Parathyroid adenoma (tissue), 2 donors: ENCODE measurements at regions not wholly inside any gene's neighbourhood (a gene's known extent, or its start where the extent isn't known, plus 50 kb on each side); places are given as distances from the start of the nearest gene placed in this dataset.

ENCODE experiments used
- H2AFZ ChIP-seq: fragments of 300-600 bp; sonication (generic); one replicate; pipeline ENCODE4 v1.7.0; 2017; ENCODE audit warnings: antibody characterized with exemption, mild to moderate bottlenecking
- H3K27ac ChIP-seq: fragments of 300-600 bp; sonication (generic); one replicate; pipeline ENCODE4 v1.7.0; 2017
- H3K27me3 ChIP-seq: fragments of 300-600 bp; sonication (generic); one replicate; pipeline ENCODE4 v1.7.0; 2017; ENCODE audit warnings: low read length; ENCODE audit not compliant: control insufficient read depth, insufficient read depth
- H3K36me3 ChIP-seq: fragments of 300-600 bp; sonication (generic); one replicate; pipeline ENCODE4 v1.7.0; 2017; ENCODE audit warnings: low read length; ENCODE audit not compliant: control insufficient read depth, insufficient read depth
- H3K4me1 ChIP-seq: fragments of 300-600 bp; sonication (generic); one replicate; pipeline ENCODE4 v1.7.0; 2017; ENCODE audit warnings: control low read depth
- H3K4me2 ChIP-seq: fragments of 300-600 bp; sonication (generic); one replicate; pipeline ENCODE4 v1.7.0; 2017; ENCODE audit warnings: low read length
- H3K4me3 ChIP-seq: fragments of 300-600 bp; sonication (generic); one replicate; pipeline ENCODE4 v1.7.0; 2017; ENCODE audit warnings: low read depth, low read length
- H3K79me2 ChIP-seq: fragments of 300-600 bp; sonication (generic); one replicate; pipeline ENCODE4 v1.7.0; 2017; ENCODE audit warnings: control low read depth
- H3K9ac ChIP-seq: fragments of 300-600 bp; sonication (generic); one replicate; pipeline ENCODE4 v1.7.0; 2017; ENCODE audit warnings: mild to moderate bottlenecking
- H3K9me3 ChIP-seq: fragments of 300-600 bp; sonication (generic); one replicate; pipeline ENCODE4 v1.7.0; 2017; ENCODE audit warnings: low read length; ENCODE audit not compliant: control insufficient read depth
- TF ChIP-seq, protein P1 (sequence below): fragments of 300-600 bp; sonication (generic); IDR thresholded peaks from one replicate; pipeline ENCODE4 v1.7.0; 2017; ENCODE audit warnings: antibody characterized with exemption, mild to moderate bottlenecking
- donor health status: primary hyperparathyroidism.

DNA sequence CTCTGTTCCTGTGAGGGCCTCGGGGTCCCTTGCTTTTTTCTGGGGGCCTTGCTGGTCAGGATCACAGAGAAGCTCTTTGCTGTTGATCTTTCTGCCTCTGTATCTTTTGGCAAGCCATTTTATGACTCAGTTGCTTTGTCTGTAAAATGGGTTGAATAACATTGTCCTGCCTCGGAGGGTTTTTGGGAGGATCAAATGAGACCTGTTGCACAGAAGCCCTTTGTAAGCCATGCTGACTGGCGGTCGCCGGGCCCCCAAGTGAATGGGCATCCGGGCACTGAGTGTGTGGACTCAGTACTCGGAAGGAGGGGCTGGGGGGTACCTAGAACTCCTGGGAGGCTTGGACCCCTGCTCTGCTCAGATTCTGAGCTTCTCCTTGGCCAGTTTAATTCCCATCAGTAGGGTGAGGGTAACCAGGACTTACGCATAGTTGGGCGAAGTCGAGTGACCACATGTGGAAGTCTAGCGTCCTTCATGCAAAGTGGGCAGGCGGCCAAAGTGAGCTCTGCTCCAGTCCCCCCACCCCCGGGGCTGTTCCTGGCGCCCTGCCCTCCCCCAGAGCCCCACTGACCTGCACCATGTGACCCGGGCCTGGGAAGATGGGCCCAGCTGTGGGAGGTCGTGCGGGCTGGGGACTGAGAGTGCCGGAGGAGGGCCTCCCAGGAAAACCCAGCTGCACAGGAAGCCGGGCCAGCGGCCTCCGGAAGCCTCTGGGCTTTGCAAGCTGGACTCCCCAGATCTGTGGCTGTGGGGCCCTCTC lies 284.0 kb downstream of the SEC14L1 start:
- no peak overlapping the region for H3K4me3 ChIP-seq
- no peak overlapping the region for H2AFZ ChIP-seq
- TF ChIP-seq, protein P1, sequence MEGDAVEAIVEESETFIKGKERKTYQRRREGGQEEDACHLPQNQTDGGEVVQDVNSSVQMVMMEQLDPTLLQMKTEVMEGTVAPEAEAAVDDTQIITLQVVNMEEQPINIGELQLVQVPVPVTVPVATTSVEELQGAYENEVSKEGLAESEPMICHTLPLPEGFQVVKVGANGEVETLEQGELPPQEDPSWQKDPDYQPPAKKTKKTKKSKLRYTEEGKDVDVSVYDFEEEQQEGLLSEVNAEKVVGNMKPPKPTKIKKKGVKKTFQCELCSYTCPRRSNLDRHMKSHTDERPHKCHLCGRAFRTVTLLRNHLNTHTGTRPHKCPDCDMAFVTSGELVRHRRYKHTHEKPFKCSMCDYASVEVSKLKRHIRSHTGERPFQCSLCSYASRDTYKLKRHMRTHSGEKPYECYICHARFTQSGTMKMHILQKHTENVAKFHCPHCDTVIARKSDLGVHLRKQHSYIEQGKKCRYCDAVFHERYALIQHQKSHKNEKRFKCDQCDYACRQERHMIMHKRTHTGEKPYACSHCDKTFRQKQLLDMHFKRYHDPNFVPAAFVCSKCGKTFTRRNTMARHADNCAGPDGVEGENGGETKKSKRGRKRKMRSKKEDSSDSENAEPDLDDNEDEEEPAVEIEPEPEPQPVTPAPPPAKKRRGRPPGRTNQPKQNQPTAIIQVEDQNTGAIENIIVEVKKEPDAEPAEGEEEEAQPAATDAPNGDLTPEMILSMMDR = no peak
- H3K9ac ChIP-seq = no peak overlapping the region
- H3K27ac ChIP-seq = peak overlapping the region; percentile 39
- no peak overlapping the region for H3K4me2 ChIP-seq
- H3K4me1 ChIP-seq = peaks cover 46% of the 10 kb centered on the region
- no peaks in the 10 kb centered on the region for H3K36me3 ChIP-seq
- no peaks in the 10 kb centered on the region for H3K27me3 ChIP-seq
- no peaks in the 10 kb centered on the region for H3K9me3 ChIP-seq
- H3K79me2 ChIP-seq = peaks cover 47% of the 10 kb centered on the region

DNA sequence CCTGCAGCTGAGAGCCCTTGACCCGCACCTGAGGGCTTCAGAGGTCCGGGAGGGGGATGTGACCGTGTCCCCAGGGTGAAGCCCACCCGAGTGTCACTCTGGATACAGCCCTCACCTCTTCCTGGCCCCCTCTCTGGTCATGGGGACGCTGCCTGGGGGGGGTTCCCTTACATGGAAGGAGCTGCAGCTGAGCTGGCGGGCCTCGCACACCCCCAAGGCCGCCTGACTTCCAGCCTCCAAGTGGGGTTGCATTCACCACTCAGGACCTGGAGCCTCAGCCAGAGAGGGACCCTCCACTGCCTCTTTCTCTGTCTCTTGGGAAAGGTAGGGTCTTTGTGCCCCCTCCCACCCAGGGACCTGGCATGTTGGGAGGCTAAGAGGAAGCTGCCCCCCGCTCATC lies 284.6 kb downstream of the SEC14L1 start:
- Histone ChIP-seq H2AFZ (no peak overlapping the region), H3K4me1 (peaks cover 44% of the 10 kb centered on the region), H3K36me3 (no peaks in the 10 kb centered on the region), H3K27me3 (no peaks in the 10 kb centered on the region), H3K4me3 (no peak overlapping the region), H3K4me2 (no peak overlapping the region), H3K79me2 (peaks cover 46% of the 10 kb centered on the region), H3K27ac (no peak overlapping the region), H3K9ac (no peak overlapping the region), H3K9me3 (no peaks in the 10 kb centered on the region)
- TF ChIP-seq, protein P1 = no peak

DNA sequence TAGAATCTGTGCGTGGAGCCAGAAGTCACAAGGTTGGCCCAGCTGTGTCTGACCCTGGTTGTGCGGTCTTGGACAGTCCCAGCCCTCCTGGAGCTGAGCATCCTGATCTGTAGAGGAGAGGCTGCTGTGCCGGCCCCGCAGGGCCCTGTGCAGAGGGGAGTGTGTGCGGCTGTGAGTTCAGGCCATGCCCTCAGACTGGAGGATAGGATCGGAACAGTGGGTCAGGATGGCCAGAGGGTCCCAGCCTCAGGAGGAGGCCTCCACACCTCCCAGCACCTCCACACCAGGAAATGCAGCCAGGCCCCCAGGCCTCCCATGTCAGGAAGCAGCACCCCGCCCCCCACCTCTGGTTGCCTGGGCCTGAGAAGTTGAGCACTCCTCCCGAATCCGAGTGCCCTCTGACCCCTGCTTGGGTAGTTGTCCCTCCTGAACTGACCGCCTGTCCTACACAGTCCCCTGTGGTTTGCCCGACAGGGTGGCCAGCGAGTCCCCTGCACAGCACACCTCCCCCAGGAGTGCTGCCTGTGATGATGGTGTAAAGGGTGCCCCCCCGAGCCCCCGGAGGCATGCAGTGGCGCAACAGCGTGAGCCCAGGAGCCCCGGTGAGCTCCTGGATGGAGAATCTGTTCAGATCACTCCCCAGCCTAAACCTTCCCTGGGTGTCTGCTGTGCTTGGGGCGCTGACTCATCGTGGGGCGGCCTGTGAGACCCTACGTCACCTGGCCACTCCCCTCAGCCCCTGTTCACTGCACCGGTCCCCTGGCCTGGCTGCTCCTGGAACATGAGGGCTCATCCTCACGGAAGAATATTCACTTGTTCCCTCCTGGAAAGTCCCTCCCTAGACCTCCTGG lies 285.2 kb downstream of the SEC14L1 start:
- no peak overlapping the region for H2AFZ ChIP-seq
- H3K4me2 ChIP-seq = no peak overlapping the region
- H3K9ac ChIP-seq = no peak overlapping the region
- H3K27me3 ChIP-seq = no peaks in the 10 kb centered on the region
- TF ChIP-seq, protein P1 = no peak
- H3K9me3 ChIP-seq = no peaks in the 10 kb centered on the region
- H3K4me3 ChIP-seq = no peak overlapping the region
- H3K4me1 ChIP-seq = peaks cover 37% of the 10 kb centered on the region
- H3K79me2 ChIP-seq = peaks cover 47% of the 10 kb centered on the region
- no peak overlapping the region for H3K27ac ChIP-seq
- H3K36me3 ChIP-seq = no peaks in the 10 kb centered on the region

DNA sequence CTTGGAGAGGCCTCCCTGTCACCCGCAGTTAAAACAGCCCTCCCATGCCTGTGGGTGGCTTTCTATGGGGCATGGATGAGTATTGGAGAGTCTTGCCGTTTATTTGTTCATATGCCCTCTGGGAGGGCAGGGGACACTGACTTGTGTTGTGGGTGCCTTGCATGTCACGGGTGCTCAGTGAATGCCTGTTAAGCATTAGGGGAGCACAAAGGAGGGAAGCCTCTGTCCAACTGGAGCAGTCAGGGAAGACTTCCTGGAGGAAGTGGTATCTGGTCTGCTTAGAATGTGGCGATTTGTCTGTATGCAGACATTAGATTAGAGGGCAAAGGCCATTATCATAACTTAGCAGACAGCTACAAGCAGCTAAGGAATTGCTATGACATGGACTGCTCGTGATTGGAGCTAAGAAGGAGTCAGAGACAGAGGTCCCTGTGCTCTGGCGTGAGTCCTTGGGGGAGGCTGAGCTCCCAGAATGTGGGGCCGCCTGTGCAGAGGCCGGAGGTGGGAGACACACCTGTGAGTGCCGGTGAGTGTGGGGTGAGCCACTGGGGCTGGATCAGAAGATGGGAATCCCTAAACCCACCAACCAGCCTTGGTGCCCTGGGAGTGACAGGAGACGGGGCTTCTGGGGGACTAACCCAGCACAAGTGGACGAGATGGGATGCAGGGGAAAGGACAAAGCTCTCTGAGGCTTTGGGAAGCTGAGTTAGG lies 286.1 kb downstream of the SEC14L1 start:
- Histone ChIP-seq H3K4me3 (no peak overlapping the region), H3K9me3 (no peaks in the 10 kb centered on the region), H3K9ac (no peak overlapping the region), H3K4me2 (no peak overlapping the region), H3K36me3 (no peaks in the 10 kb centered on the region), H2AFZ (no peak overlapping the region), H3K27me3 (no peaks in the 10 kb centered on the region), H3K27ac (no peak overlapping the region), H3K79me2 (peaks cover 48% of the 10 kb centered on the region), H3K4me1 (peaks cover 29% of the 10 kb centered on the region)
- TF ChIP-seq, protein P1 = no peak
